ENCODE measurements at regions not wholly inside any gene's neighbourhood (a gene's known extent, or its start where the extent isn't known, plus 50 kb on each side); places are given as distances from the start of the nearest gene placed in this dataset.

- TF ChIP-seq FOXK2 (IDR thresholded peaks at IDR 0.05): no peak
- no peak for TF ChIP-seq E4F1 (IDR thresholded peaks at IDR 0.05; ENCODE audit: borderline replicate concordance, partially characterized antibody)
- no peak for TF ChIP-seq BRCA1 (IDR thresholded peaks at IDR 0.05; ENCODE audit: low read depth, low read length)
- no peak for TF ChIP-seq SIX5 (IDR thresholded peaks at IDR 0.05; ENCODE audit: low read depth, low read length, severe bottlenecking)
- TF ChIP-seq, protein P1, sequence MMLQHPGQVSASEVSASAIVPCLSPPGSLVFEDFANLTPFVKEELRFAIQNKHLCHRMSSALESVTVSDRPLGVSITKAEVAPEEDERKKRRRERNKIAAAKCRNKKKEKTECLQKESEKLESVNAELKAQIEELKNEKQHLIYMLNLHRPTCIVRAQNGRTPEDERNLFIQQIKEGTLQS (IDR thresholded peaks at IDR 0.05; ENCODE audit: borderline replicate concordance, extremely low read depth, low read depth, low read length): no peak
- TF ChIP-seq BCL11A (IDR thresholded peaks at IDR 0.05; ENCODE audit: low read depth, low read length): no peak
- TF ChIP-seq MTA2 (IDR thresholded peaks at IDR 0.05; ENCODE audit: low read depth): no peak
- no peak for TF ChIP-seq PML (IDR thresholded peaks at IDR 0.05; ENCODE audit: low read length)
- no peak for TF ChIP-seq RBBP5 (conservative IDR thresholded peaks at IDR 0.05)
- TF ChIP-seq SUZ12 (IDR thresholded peaks at IDR 0.05; ENCODE audit: unreplicated experiment): no peak
- TF ChIP-seq HSF1 (IDR thresholded peaks at IDR 0.05; ENCODE audit: low read depth, low read length): no peak
Measured at GRCh38 chr7:41241641-41242040, 461.2 kb downstream of the INHBA start (continued).

All from GM12878 (cell line).